Ramos (cell line): ENCODE measurements at regions not wholly inside any gene's neighbourhood (a gene's known extent, or its start where the extent isn't known, plus 50 kb on each side); places are given as distances from the start of the nearest gene placed in this dataset.
"Not testable (repeated sequence)": the region's sequence is repeated elsewhere in the genome, so short reads cannot be mapped to it uniquely, and the experiment has no call there.

Source experiments
- in situ Hi-C: fragments of 300-500 bp; cut with MboI; formaldehyde crosslinking; loops from one replicate; pipeline ENCODE4 v1.14.3; 2022; ENCODE audit warnings: low sequenced_read_pairs; ENCODE audit not compliant: unreplicated experiment

DNA sequence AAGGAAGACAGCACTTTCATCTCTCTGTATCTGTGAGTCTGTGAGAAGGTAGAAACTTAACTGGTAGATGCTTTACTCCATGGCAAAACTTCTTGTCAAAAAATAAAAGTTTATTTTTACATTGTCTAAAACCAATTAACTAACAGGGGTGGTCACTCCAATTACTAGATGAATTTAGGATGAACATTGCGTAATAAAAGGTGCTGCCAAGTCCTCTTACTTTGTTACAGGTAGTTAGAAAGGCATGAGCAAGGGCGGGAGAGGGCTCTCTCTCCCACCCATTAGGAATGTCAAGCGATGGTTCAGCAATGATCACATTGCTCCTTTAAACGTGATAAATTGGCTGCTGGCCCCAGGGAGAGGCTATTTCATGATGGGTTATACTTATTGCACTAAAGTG lies 512.3 kb downstream of the SLITRK5 start:
- in situ Hi-C loops, result no loop called here

GRCh38 chr13:88188986-88189385 lies 517.8 kb downstream of the SLITRK5 start:
- in situ Hi-C loops, result no loop called here

DNA sequence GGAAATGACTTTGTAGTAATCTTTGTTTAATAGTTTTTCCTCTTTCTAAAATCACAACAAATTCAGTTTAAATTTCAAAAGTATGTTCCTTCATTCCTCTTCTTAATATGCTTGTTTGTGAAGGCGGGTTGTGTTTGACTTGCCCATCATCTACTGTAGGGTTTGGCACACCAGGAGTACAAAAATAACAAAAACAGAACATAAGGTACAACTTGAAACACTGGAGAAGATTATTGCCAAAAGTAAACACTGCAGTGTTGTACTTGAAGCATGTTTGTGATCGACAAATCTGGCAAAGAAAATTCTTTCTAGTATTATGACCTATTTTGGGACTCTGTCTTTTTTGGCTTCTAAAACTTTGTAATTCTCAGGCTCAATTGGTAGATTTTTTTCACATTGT lies 518.6 kb downstream of the SLITRK5 start:
- in situ Hi-C loops, result no loop called here

- in situ Hi-C loops, result no loop called here
Measured at GRCh38 chr13:88196106-88196505, 524.9 kb downstream of the SLITRK5 start.

DNA sequence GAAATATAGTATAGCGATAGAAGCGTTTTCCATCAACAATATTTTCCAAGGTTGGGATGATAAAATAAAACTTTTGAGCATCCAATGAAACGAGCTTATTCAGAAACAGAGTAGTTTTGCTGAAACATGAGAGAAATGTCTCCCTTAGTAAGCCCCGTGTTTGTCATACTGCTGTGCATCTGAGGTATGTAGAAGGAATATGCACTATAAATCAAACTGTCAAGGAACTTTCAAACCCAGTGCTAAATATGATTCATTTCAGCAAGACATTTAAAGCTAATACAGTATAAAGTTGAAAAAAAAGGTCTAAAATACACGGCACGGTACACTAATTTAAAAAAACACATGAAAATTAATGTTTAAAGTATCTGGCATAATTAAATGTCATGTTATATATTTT lies 546.2 kb downstream of the SLITRK5 start:
- in situ Hi-C loops, result no loop called here

- in situ Hi-C loops, result no loop called here
Measured at GRCh38 chr13:88217883-88218282, 546.7 kb downstream of the SLITRK5 start.

- in situ Hi-C loops, result no loop called here
Measured at GRCh38 chr13:88223958-88224357, 552.8 kb downstream of the SLITRK5 start.

- in situ Hi-C loops, result no loop called here
Measured at GRCh38 chr13:88235441-88235840, 564.3 kb downstream of the SLITRK5 start.

DNA sequence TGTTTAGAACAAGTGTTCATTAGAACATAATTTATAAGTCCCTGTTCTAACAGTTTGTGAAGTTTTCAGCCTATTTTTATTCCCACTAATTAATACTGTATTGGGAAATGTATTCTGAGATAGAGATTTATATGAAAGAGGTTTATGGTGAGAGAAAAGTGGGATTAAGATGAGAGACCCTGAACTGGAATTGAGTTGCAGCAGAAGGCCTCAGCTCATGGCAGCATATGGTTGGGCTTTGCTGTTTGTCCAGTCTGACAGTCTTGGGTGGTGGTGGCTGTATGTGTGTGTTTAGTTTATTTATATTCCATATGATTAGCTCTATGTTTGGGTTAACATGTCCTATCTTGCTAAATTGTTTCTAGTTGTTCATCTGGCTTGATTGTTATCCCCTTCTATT lies 575.1 kb downstream of the SLITRK5 start:
- in situ Hi-C loops, result no loop called here

- in situ Hi-C loops, result no loop called here
Measured at GRCh38 chr13:88248393-88248792, 577.2 kb downstream of the SLITRK5 start.

GRCh38 chr13:88257706-88258105 lies 586.5 kb downstream of the SLITRK5 start:
- in situ Hi-C loops, result no loop called here

DNA sequence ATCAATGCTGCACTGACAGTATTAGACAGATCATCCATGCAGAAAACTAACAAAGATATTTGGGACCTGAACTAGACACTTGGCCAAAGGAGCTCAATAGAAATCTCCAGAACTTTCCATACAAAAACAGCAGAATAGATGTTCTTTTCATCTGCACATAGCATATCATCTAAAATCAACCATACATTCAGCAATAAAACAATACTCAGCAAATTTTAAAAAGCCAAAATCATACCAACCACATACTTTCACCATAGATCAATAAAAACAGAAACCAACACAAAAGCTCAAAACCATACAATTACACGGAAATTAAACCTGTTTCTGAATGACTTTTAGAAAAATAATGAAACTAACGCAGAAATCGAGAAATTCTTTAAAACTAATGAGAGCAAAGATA lies 592.6 kb downstream of the SLITRK5 start:
- in situ Hi-C loops, result no loop called here

DNA sequence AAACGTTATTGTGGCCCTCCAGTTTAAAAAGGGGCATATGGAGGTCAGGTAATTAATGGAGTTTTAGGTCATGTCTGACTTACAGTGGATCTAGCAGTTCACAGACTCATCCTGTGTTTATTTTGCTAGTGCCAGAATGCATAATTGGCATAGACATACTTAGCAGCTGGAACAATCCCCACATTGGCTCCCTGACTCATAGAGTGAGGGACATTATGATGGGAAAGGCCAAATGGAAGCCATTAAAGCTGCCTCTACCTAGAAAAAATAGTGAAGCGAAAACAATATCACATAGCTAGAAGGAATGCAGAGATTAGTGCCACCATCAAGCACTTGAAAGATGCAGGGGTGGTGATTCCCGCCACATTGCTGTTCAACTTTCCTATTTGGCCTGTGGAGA lies 610.7 kb downstream of the SLITRK5 start:
- in situ Hi-C loops, result no loop called here

DNA sequence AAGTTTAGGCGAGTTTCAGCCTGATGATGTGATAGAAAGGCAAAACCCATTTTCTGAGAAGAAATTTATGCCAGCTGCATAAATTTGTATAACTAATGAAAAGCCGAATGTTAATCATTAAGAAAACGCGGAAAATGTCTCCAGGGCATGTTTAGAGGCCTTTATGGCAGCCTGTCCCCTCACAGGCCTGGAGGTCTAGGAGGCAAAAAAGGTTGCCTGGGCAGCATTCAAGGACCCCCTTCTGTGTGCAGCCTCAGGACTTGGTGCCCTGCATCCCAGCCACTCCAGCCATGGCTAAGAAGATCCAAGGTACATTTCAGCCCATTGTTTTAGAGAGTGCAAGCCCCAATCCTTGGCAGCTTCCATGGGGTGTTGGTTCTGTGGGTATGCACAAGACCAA lies 614.2 kb downstream of the SLITRK5 start:
- in situ Hi-C loops, result no loop called here

- in situ Hi-C loops, result no loop called here
Measured at GRCh38 chr13:88288326-88288725, 617.2 kb downstream of the SLITRK5 start.

GRCh38 chr13:88291731-88292130 lies 620.6 kb downstream of the SLITRK5 start:
- in situ Hi-C loops, result not testable (repeated sequence)

DNA sequence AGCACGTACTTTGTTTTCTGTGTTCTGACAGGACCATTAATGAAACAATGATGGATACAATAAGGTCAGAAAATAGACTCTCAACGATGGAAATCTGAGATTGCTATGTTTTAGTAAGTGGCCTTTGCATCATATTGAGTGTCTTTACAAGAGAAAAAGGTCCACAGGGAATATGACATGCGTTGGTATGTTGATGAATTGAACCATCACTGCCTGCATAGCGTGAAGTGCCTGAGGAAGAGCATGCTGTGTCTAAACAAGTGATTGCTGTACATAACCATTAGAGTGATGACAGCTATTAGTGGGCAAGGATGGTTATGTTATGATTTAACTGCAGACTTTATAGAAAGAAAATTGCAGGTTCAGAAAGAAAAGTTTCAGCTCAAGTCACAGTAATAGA lies 623.2 kb downstream of the SLITRK5 start:
- in situ Hi-C loops, result no loop called here

GRCh38 chr13:88303157-88303556 lies 632.0 kb downstream of the SLITRK5 start:
- in situ Hi-C loops, result no loop called here

- in situ Hi-C loops, result no loop called here
Measured at GRCh38 chr13:88303605-88304004, 632.4 kb downstream of the SLITRK5 start.

DNA sequence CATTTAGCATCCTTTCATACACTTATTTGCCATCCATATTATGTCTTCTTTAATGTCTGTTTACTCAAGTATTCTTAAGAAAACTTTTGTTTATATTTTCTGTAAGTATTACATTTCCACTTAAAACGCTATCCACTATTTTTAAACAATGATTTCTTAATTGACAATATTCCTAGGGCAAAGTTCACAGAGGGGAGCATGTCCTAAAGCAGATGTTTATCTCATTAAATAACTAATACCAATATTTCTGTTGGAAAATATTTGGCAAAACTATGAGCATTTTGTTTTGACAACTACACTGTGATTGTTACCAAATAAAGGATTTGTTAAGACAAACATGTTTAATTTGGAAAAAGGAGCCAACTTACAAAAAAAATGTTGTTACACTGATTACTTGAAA lies 643.3 kb downstream of the SLITRK5 start:
- in situ Hi-C loops, result no loop called here

DNA sequence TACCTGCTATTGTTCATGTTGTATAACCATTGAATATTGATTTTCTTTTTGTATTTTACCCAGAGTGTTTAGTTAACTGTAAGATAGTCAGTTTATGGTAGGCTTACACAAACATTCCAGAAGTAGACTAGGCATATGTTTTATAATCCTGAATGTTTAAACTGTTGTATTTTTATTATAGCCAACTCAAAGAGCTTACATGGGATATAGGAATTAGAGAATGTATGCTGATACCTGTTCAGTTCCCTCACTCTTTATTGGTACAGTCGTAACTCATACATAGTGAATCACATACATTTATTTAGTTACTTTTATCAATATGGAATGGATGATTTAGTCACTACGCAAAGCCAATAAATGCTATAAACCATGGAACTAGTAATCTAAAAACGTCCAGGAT lies 657.9 kb downstream of the SLITRK5 start:
- in situ Hi-C loops, result no loop called here

GRCh38 chr13:88339271-88339741 lies 668.1 kb downstream of the SLITRK5 start:
- in situ Hi-C loops, result no loop called here
